GM12878 (cell line): ENCODE measurements at regions not wholly inside any gene's neighbourhood (a gene's known extent, or its start where the extent isn't known, plus 50 kb on each side); places are given as distances from the start of the nearest gene placed in this dataset.
"Not testable (repeated sequence)": the region's sequence is repeated elsewhere in the genome, so short reads cannot be mapped to it uniquely, and the experiment has no call there.

Experiments used
- ATAC-seq: fragments of 200-7000 bp; cut with Tn5 transposase; 3 replicates; pipeline ENCODE4 v1.9.1; 2020; ENCODE audit warnings: mild to moderate bottlenecking, moderate library complexity
- BruUV-seq: library from RNA; stranded (reverse); fragments of 400-500 nt; replicated peaks from 2 replicates; lab custom pipeline; 2021; lab: Mats Ljungman, UMichigan
- CTCF ChIA-PET: fragments of 300-600 bp; sonication (Branson Sonifier 250); formaldehyde crosslinking; extraction: SDS; loops from one replicate; lab custom pipeline; 2021; ENCODE audit warnings: inconsistent platforms; lab: Yijun Ruan, JAX
- POLR2A ChIA-PET: fragments of 350-600 bp; formaldehyde crosslinking; extraction: SDS; loops from one replicate; lab custom pipeline; 2021; ENCODE audit warnings: inconsistent platforms; lab: Charles Lee
- RAD21 ChIA-PET: fragments of 300-600 bp; sonication (Branson Sonifier 250); formaldehyde crosslinking; loops from one replicate; lab custom pipeline; 2023; ENCODE audit warnings: antibody characterized with exemption; ENCODE audit not compliant: unreplicated experiment; lab: Charles Lee
- SMC1A ChIA-PET: fragments of 300-600 bp; sonication (Branson Sonifier 250); formaldehyde crosslinking; loops from one replicate; lab custom pipeline; 2023; ENCODE audit not compliant: unreplicated experiment, uncharacterized antibody; lab: Charles Lee
- DNase-seq: peaks from one replicate; pipeline ENCODE4 v3.0.0-alpha.2; 2011; ENCODE audit warnings: low read depth, low spot score
- FAIRE-seq: peaks from 3 replicates; lab custom pipeline; 2011; peaks lifted over from hg19 to GRCh38; lab: Jason Lieb, UNC
- H2AFZ ChIP-seq: 2 replicates; pipeline ENCODE4 v1.6.0; 2011; ENCODE audit warnings: low read depth, low read length, control low read depth; ENCODE audit not compliant: control insufficient read depth
- H3K27ac ChIP-seq: 2 replicates; pipeline ENCODE4 v1.5.1; 2011; ENCODE audit warnings: control low read depth; ENCODE audit not compliant: control insufficient read depth, insufficient read depth
- H3K27me3 ChIP-seq, 2 experiments: replicated peaks in 1 of 2; 2 replicates each; pipeline versions ENCODE4 v1.6.0 to v1.6.1; 2011; ENCODE audit warnings: low read length in 1 of 2; ENCODE audit not compliant: control insufficient read depth in 2 of 2, insufficient read depth in 2 of 2
- H3K36me3 ChIP-seq, 2 experiments: 2 replicates each; pipeline ENCODE4 v1.5.1; 2011; ENCODE audit warnings: low read length in 1 of 2; ENCODE audit not compliant: control insufficient read depth in 2 of 2, insufficient read depth in 2 of 2
- H3K4me1 ChIP-seq: 2 replicates; pipeline ENCODE4 v1.6.1; 2011; ENCODE audit warnings: mild to moderate bottlenecking, low read length, moderate library complexity, mixed read lengths; ENCODE audit not compliant: control insufficient read depth, insufficient read depth
- H3K4me2 ChIP-seq: 2 replicates; pipeline ENCODE4 v1.6.0; 2011; ENCODE audit warnings: control low read depth; ENCODE audit not compliant: control insufficient read depth, insufficient read depth
- H3K4me3 ChIP-seq: fragments of 200-600 bp; sonication (generic); 2 replicates; pipeline ENCODE4 v1.5.1; 2016
- H3K79me2 ChIP-seq: 2 replicates; pipeline ENCODE4 v1.6.0; 2011; ENCODE audit warnings: low read length; ENCODE audit not compliant: control insufficient read depth, insufficient read depth
- H3K9ac ChIP-seq: 2 replicates; pipeline ENCODE4 v1.8.0; 2011; ENCODE audit warnings: low read length, control low read depth, mixed read lengths; ENCODE audit not compliant: control insufficient read depth, insufficient read depth
- H3K9me3 ChIP-seq: replicated peaks from 3 replicates; pipeline ENCODE4 v1.5.1; 2011; ENCODE audit warnings: mild to moderate bottlenecking, low read length; ENCODE audit not compliant: control insufficient read depth, insufficient read depth
- H4K20me1 ChIP-seq: 2 replicates; pipeline ENCODE4 v1.6.0; 2011; ENCODE audit not compliant: control insufficient read depth, insufficient read depth
- BACH1 ChIP-seq: fragments of 450-650 bp; IDR thresholded peaks from 2 replicates; pipeline ENCODE4 v1.6.1; 2017; ENCODE audit warnings: mild to moderate bottlenecking, borderline replicate concordance
- HSF1 ChIP-seq: fragments of 150-350 bp; IDR thresholded peaks from 2 replicates; pipeline ENCODE4 v1.6.1; 2014; ENCODE audit warnings: mild to moderate bottlenecking, low read depth, low read length
- KLF5 ChIP-seq: fragments of 450-650 bp; IDR thresholded peaks from 2 replicates; pipeline ENCODE4 v1.6.1; 2014; ENCODE audit warnings: mild to moderate bottlenecking; ENCODE audit not compliant: partially characterized antibody
- NBN ChIP-seq: fragments of 450-650 bp; IDR thresholded peaks from 2 replicates; pipeline ENCODE4 v1.6.1; 2016
- NFIC ChIP-seq: IDR thresholded peaks from 2 replicates; pipeline ENCODE4 v1.6.1; 2012; ENCODE audit warnings: low read depth, mild to moderate bottlenecking, inconsistent platforms, low read length, moderate library complexity
- NRF1 ChIP-seq: conservative IDR thresholded peaks from 2 replicates; pipeline ENCODE4 v1.6.1; 2011; ENCODE audit warnings: mild to moderate bottlenecking, low read depth, low read length, improper control_type of control experiment
- WGBS: methylation state at CpG from one replicate; pipeline ENCODE4 v1.1.6; 2016; ENCODE audit warnings: low lambda C conversion rate; ENCODE audit not compliant: insufficient replicate concordance, insufficient coverage; ENCODE audit errors: missing lambda C conversion rate; 5-methylcytosine and 5-hydroxymethylcytosine counted together
- in situ Hi-C: fragments of 300-500 bp; cut with MboI; formaldehyde crosslinking; loops from 9 replicates; pipeline ENCODE4 v1.14.3; 2018; ENCODE audit warnings: mixed read lengths
- intact Hi-C: fragments of 100-400 bp; cut with micrococcal nuclease; formaldehyde crosslinking; loops from one replicate; pipeline ENCODE4 v1.14.2; 2022; ENCODE audit not compliant: unreplicated experiment

GRCh38 chr4:141484298-141484697 is 152.1 kb upstream of the IL15 start:
- DNase-seq: not testable (repeated sequence)
- WGBS: 55% methylated on average over 12 of the region's 12 CpGs

DNA sequence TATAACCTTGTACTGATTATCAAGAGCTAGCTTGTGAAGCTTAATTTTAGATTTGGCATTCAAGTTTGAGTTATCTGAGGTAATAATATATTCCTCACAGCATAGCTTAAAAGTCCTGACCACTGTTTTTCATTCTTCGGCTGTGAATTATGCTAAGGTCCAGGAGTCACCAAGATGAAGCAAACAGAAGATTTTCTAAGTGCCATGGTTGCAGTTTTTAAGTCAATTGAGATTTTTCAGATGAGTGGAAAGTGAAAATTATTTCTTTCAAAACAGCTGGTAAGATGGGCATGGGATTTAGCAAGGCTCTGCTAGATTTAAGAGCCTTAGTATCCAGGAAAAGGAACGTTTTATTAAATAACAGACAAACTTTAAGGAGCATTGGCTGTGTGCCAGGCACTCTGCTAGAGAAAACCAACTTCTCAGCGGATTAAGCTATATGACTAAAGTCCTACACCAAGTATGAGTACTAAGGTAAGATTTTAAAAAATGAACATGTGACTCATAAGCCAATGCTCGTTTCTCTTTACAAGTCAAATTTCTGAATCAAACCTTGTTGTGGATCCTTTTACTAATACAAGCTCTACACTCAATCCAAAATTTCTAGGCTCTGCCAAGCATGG is 149.9 kb upstream of the IL15 start:
- H3K4me2 ChIP-seq: no peak overlapping the region
- no TSS peak for BruUV-seq
- RAD21 ChIA-PET: no interaction called here

More at GRCh38 chr4:141484298-141484697, 152.1 kb upstream of the IL15 start:
- H3K9ac ChIP-seq, ATAC-seq, BruUV-seq, H2AFZ ChIP-seq, H3K79me2 ChIP-seq, H4K20me1 ChIP-seq, RAD21 ChIA-PET, in situ Hi-C loops, H3K27me3 ChIP-seq, POLR2A ChIA-PET, CTCF ChIA-PET, H3K4me1 ChIP-seq, H3K4me2 ChIP-seq, H3K9me3 ChIP-seq, H3K27ac ChIP-seq, FAIRE-seq, H3K4me3 ChIP-seq, intact Hi-C loops, H3K36me3 ChIP-seq: not testable (repeated sequence)
- SMC1A ChIA-PET: interaction anchor here (0.7 to 0.9 kb wide), 2 partner anchors 33 to 363 kb away, joined by 3 read pairs; no protein-coding TSS in a partner anchor

More for the DNA sequence above, 149.9 kb upstream of the IL15 start:
- ChIA-PET SMC1A (interaction anchor here (1.1 to 1.6 kb wide), 2 partner anchors 9 to 13 kb away, joined by 4 to 5 read pairs; no protein-coding TSS in a partner anchor), CTCF (no interaction called here), POLR2A (no interaction called here)
- Histone ChIP-seq H3K79me2 (no peaks in the 10 kb centered on the region), H3K27ac (no peak overlapping the region), H2AFZ (no peak overlapping the region), H3K9me3 (peaks cover 4% of the 10 kb centered on the region; the same call in 2 of the 3 replicates), H3K9ac (no peak overlapping the region), H3K27me3 (no peaks in the 10 kb centered on the region), H3K4me1 (no peaks in the 10 kb centered on the region), H3K36me3 (no peaks in the 10 kb centered on the region), H3K4me3 (no peak overlapping the region), H4K20me1 (no peaks in the 10 kb centered on the region)
- FAIRE-seq (no peak), DNase-seq (no peak), ATAC-seq (no peak)
- intact Hi-C loops (no loop called here), in situ Hi-C loops (no loop called here)
- WGBS: 33% methylated on average over 4 of the region's 4 CpGs
- TF ChIP-seq NFIC (no peak), BACH1 (no peak), NRF1 (no peak), HSF1 (no peak), NBN (no peak), KLF5 (no peak)
